Loucy (cell line): ENCODE measurements at regions not wholly inside any gene's neighbourhood (a gene's known extent, or its start where the extent isn't known, plus 50 kb on each side); places are given as distances from the start of the nearest gene placed in this dataset.
"Not testable (repeated sequence)": the region's sequence is repeated elsewhere in the genome, so short reads cannot be mapped to it uniquely, and the experiment has no call there.

Experiments
- H2AFZ ChIP-seq: fragments of 200-600 bp; sonication (generic); 2 replicates; pipeline ENCODE4 v1.6.0; 2016; ENCODE audit warnings: antibody characterized with exemption, mild to moderate bottlenecking, low read length, moderate library complexity
- H3F3A ChIP-seq: fragments of 200-600 bp; 2 replicates; pipeline ENCODE4 v1.6.0; 2016; ENCODE audit warnings: antibody characterized with exemption, low read depth, mild to moderate bottlenecking
- H3K27me3 ChIP-seq: fragments of 200-600 bp; sonication (generic); 2 replicates; pipeline ENCODE4 v1.6.1; 2014; ENCODE audit warnings: low read length, mild to moderate bottlenecking; ENCODE audit not compliant: insufficient read depth, poor library complexity, severe bottlenecking
- H3K36me3 ChIP-seq: fragments of 200-600 bp; sonication (generic); 2 replicates; pipeline ENCODE4 v1.6.1; 2016; ENCODE audit warnings: low read length; ENCODE audit not compliant: insufficient read depth
- H3K4me1 ChIP-seq: fragments of 200-600 bp; sonication (generic); 2 replicates; pipeline ENCODE4 v1.5.1; 2014; ENCODE audit warnings: low read length, mild to moderate bottlenecking; ENCODE audit not compliant: insufficient read depth, poor library complexity, severe bottlenecking
- H3K4me2 ChIP-seq: fragments of 200-600 bp; sonication (generic); 2 replicates; pipeline ENCODE4 v1.6.0; 2014; ENCODE audit warnings: antibody characterized with exemption, low read length, low read depth, mild to moderate bottlenecking; ENCODE audit not compliant: poor library complexity, severe bottlenecking
- H3K4me3 ChIP-seq: fragments of 200-600 bp; sonication (generic); 2 replicates; pipeline ENCODE4 v1.5.1; 2014; ENCODE audit warnings: low read length, mild to moderate bottlenecking, mixed read lengths; ENCODE audit not compliant: poor library complexity, severe bottlenecking
- H3K79me2 ChIP-seq: fragments of 200-600 bp; sonication (generic); 2 replicates; pipeline ENCODE4 v1.6.1; 2014; ENCODE audit warnings: low read length; ENCODE audit not compliant: insufficient read depth
- H3K9ac ChIP-seq: fragments of 200-600 bp; sonication (generic); 2 replicates; pipeline ENCODE4 v1.6.0; 2014; ENCODE audit warnings: mild to moderate bottlenecking, low read depth, low read length, moderate library complexity; ENCODE audit not compliant: poor library complexity, severe bottlenecking
- H3K9me2 ChIP-seq: fragments of 200-600 bp; sonication (generic); replicated peaks from 2 replicates; pipeline ENCODE4 v1.6.1; 2016; ENCODE audit warnings: low read depth, low read length, mixed read lengths
- H3K9me3 ChIP-seq: fragments of 200-600 bp; sonication (generic); 2 replicates; pipeline ENCODE4 v1.6.1; 2014; ENCODE audit warnings: mild to moderate bottlenecking, antibody characterized with exemption, low read length, low read depth; ENCODE audit not compliant: insufficient read depth
- H4K20me1 ChIP-seq: fragments of 200-600 bp; sonication (generic); 2 replicates; pipeline ENCODE4 v1.6.0; 2014; ENCODE audit warnings: antibody characterized with exemption, low read length, mild to moderate bottlenecking; ENCODE audit not compliant: insufficient read depth, poor library complexity, severe bottlenecking
- CTCF ChIP-seq: fragments of 200-600 bp; sonication (generic); conservative IDR thresholded peaks from 2 replicates; pipeline ENCODE4 v1.5.1; 2014; ENCODE audit warnings: mild to moderate bottlenecking, antibody characterized with exemption, low read length

- H4K20me1 ChIP-seq, result not testable (repeated sequence)
These were observed 144.9 kb downstream of the IGLL1 start for GRCh38 chr22:23435186-23435585.

GRCh38 chr22:23434198-23434830, 145.8 kb downstream of the IGLL1 start:
- not testable (repeated sequence) for H3K9me3 ChIP-seq, H3F3A ChIP-seq, H2AFZ ChIP-seq, H3K79me2 ChIP-seq, H3K9me2 ChIP-seq, H4K20me1 ChIP-seq, H3K36me3 ChIP-seq, H3K27me3 ChIP-seq
- Histone ChIP-seq H3K4me3 (peak overlapping the region; percentile 73), H3K4me2 (peak overlapping the region; percentile 83), H3K9ac (peak overlapping the region; percentile 75), H3K4me1 (peaks cover 15% of the 10 kb centered on the region)

More at GRCh38 chr22:23435186-23435585, 144.9 kb downstream of the IGLL1 start:
- not testable (repeated sequence) for H3K9me2 ChIP-seq, H3K36me3 ChIP-seq, H3K4me2 ChIP-seq, H3K4me3 ChIP-seq, H3K27me3 ChIP-seq, H3K79me2 ChIP-seq, H3K9ac ChIP-seq, H3K9me3 ChIP-seq, H2AFZ ChIP-seq, H3F3A ChIP-seq
- peaks cover 15% of the 10 kb centered on the region for H3K4me1 ChIP-seq

- H3K9me2 ChIP-seq, H3K36me3 ChIP-seq, H3K79me2 ChIP-seq, H3F3A ChIP-seq, H3K9me3 ChIP-seq, H4K20me1 ChIP-seq, H3K27me3 ChIP-seq: not testable (repeated sequence)
- Histone ChIP-seq H3K4me1 (peaks cover 15% of the 10 kb centered on the region), H2AFZ (peak overlapping the region; percentile 87), H3K4me3 (peak overlapping the region; percentile 73), H3K4me2 (peak overlapping the region; percentile 83), H3K9ac (peak overlapping the region; percentile 75)
- peak; percentile 50 for TF ChIP-seq CTCF
These were observed 146.7 kb downstream of the IGLL1 start for GRCh38 chr22:23433127-23434005.

GRCh38 chr22:23432719-23433118, 147.4 kb downstream of the IGLL1 start:
- H4K20me1 ChIP-seq, H3K36me3 ChIP-seq, H3K27me3 ChIP-seq, H3K79me2 ChIP-seq, H3K9me3 ChIP-seq, H3F3A ChIP-seq, H3K9me2 ChIP-seq: not testable (repeated sequence)
- Histone ChIP-seq H3K4me3 (peak overlapping the region; percentile 73), H3K4me1 (peaks cover 13% of the 10 kb centered on the region), H2AFZ (peak overlapping the region; percentile 87), H3K9ac (peak overlapping the region; percentile 51), H3K4me2 (peak overlapping the region; percentile 83)
